ENCODE measurements at regions not wholly inside any gene's neighbourhood (a gene's known extent, or its start where the extent isn't known, plus 50 kb on each side); places are given as distances from the start of the nearest gene placed in this dataset.

DNA sequence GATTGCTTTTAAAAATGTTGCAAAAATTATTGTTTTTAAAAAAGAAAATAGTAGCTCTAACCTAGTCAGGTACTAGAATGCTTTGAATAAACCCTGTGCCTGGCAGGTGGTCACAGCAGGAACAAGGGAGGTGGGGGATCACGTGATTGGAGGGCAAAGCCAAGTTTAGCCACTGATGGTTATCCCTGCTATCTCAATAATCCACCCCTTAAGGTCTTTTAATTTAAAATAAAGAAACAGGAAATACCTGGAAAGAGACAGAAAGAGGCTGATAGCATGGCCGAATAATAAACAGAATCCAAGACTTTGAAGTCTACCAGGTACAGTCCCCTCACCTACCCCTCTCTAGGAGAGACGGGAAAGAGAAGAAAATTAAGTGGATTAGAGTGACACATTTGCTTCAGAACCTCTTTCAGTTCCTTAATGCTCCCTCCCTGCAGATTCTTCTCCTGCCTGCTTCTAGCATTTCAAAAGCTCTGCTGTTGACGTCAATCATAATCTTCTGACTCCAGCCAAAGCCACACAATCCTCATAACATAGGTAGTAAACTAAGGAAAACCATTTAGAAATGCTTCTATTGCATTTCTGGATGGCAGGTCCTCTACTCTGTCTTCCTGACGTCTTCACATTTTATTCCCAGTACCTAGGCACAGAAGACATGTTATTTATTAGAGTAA, 303.4 kb upstream of the MME start:
- TF ChIP-seq EP300 (IDR thresholded peaks at IDR 0.05), result no peak
- TF ChIP-seq, protein P1, sequence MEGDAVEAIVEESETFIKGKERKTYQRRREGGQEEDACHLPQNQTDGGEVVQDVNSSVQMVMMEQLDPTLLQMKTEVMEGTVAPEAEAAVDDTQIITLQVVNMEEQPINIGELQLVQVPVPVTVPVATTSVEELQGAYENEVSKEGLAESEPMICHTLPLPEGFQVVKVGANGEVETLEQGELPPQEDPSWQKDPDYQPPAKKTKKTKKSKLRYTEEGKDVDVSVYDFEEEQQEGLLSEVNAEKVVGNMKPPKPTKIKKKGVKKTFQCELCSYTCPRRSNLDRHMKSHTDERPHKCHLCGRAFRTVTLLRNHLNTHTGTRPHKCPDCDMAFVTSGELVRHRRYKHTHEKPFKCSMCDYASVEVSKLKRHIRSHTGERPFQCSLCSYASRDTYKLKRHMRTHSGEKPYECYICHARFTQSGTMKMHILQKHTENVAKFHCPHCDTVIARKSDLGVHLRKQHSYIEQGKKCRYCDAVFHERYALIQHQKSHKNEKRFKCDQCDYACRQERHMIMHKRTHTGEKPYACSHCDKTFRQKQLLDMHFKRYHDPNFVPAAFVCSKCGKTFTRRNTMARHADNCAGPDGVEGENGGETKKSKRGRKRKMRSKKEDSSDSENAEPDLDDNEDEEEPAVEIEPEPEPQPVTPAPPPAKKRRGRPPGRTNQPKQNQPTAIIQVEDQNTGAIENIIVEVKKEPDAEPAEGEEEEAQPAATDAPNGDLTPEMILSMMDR (IDR thresholded peaks at IDR 0.05), result no peak

Data from upper lobe of left lung (tissue), 4 donors.